LNCAP (cell line): ENCODE measurements at regions not wholly inside any gene's neighbourhood (a gene's known extent, or its start where the extent isn't known, plus 50 kb on each side); places are given as distances from the start of the nearest gene placed in this dataset.
A peak's percentile ranks its signal among the peaks of the same experiment; 100 is the strongest.

Source experiments
- TF ChIP-seq, protein P1 (sequence below): fragments of 450-650 bp; IDR thresholded peaks from 2 replicates; pipeline ENCODE4 v1.5.1; 2017; ENCODE audit warnings: mild to moderate bottlenecking

DNA sequence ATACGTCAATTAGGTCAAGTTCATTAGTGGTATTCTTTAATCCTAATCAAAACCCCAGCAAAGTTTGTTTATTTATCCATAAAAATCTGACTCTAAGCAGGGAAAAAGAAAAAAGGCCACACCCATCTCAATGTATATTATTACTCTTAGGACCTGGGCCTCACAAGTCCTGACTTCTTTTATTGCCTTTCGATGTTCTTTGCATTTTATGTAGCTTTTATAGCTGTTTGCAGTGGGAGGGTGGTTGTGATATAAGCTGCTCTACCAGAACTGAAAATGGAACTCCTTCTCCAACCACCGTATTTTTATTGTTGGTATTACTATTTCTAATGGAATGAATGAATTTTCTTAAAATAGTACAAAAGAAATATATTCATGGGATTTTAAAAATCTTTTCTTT, 163.3 kb upstream of the FAM47C start:
- TF ChIP-seq, protein P1, sequence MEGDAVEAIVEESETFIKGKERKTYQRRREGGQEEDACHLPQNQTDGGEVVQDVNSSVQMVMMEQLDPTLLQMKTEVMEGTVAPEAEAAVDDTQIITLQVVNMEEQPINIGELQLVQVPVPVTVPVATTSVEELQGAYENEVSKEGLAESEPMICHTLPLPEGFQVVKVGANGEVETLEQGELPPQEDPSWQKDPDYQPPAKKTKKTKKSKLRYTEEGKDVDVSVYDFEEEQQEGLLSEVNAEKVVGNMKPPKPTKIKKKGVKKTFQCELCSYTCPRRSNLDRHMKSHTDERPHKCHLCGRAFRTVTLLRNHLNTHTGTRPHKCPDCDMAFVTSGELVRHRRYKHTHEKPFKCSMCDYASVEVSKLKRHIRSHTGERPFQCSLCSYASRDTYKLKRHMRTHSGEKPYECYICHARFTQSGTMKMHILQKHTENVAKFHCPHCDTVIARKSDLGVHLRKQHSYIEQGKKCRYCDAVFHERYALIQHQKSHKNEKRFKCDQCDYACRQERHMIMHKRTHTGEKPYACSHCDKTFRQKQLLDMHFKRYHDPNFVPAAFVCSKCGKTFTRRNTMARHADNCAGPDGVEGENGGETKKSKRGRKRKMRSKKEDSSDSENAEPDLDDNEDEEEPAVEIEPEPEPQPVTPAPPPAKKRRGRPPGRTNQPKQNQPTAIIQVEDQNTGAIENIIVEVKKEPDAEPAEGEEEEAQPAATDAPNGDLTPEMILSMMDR: no peak

DNA sequence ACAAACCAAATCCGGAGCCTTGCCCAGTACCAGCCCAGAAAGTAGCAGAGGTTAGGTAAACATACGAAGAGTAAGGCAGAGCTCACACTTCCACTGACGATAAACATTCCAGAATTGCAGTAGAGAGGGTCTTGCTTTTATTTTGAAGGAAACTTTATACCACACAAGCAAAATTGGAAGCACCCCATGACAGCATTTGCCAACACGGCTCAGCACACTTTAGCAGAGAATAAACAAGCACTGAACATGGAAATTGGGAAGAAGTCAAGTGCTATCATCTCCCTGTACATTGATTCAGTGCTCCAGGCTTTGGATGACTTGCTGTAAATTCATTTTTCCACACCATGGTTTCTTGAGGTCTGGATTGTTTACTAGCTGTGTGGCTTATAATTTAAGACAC, 160.7 kb upstream of the FAM47C start:
- TF ChIP-seq, protein P1: no peak

DNA sequence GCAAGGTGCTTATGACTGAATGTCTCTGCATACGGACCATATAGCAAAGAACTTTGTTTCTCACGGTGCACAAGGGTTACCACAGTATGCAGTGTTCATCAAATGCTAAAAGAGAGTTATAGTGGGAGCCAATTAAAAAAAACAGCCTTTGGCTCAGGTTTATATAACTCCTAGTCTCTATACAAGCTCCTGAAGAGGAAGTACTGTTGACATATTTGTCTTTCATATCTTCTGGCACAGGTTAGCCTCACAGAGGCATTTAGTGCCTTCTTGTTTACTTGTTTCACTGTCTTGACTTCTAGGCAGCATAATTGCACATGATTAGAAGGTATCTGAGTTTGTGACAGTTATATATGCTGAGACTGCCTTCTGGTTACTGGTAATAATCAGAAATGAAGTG, 158.8 kb upstream of the FAM47C start:
- TF ChIP-seq, protein P1: no peak

GRCh38 chrX:36856849-36857248, 151.3 kb upstream of the FAM47C start:
- TF ChIP-seq, protein P1: peak; percentile 35; the same call in 1 of the 2 replicates

DNA sequence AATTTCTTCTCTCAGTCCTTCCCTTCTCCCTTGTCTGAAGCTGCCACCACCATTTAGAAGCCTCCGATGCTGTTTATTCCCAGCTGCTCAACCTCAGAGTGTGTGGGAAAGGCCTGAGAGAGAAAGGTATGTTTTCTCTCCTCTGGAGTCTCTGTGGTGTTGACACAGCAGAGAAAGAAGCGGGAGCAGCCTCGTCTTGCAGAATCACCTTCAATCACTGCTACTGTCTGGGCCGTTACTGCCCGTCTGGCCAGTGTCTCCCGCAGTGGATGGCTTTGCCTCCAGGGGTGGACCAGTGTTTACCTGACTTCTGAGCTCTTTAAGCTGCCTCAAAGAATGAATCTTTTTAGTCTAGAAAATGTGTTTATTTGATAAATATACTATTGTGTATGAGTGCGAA, 148.9 kb upstream of the FAM47C start:
- TF ChIP-seq, protein P1: no peak

DNA sequence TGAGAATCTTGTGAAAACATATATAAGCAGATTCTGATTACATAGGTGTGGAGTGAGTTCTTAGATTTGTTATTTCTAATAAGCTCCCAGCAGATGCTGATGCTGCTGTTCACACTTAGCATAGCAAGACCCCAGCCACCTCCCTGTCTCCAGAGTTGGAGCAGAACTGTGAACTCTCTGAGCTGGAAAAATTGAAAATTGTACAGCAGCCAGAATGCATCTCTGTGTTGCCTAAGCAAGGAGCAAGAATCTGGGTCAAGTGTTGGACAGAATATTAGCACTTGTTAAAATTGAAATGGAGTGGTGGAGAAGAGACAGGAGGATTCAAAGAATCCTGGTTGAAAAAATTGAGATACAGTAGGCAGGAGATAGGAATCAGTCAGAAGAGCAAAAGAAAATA, 146.6 kb upstream of the FAM47C start:
- TF ChIP-seq, protein P1: no peak

GRCh38 chrX:36867143-36867542, 141.0 kb upstream of the FAM47C start:
- TF ChIP-seq, protein P1: peak; percentile 48

DNA sequence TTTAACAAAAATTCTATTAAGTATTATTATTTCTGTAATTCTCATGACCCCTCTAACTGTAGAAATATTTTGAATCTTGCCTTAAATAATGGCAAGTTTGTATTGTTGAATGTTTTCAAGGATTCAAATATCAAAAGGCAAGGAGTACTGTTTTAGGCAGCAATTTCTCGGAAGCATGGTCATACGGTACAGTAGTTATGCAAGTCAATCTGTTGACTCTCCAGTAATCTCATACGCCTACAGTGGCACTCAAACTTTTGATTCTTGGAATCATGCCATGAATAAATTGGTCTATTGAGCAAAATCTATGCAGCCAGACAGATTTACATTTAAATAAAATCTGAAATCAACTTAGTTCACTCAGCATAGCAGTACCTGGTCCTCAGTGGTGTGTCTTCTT, 139.6 kb upstream of the FAM47C start:
- TF ChIP-seq, protein P1: no peak
